ENCODE measurements at regions not wholly inside any gene's neighbourhood (a gene's known extent, or its start where the extent isn't known, plus 50 kb on each side); places are given as distances from the start of the nearest gene placed in this dataset.

DNA sequence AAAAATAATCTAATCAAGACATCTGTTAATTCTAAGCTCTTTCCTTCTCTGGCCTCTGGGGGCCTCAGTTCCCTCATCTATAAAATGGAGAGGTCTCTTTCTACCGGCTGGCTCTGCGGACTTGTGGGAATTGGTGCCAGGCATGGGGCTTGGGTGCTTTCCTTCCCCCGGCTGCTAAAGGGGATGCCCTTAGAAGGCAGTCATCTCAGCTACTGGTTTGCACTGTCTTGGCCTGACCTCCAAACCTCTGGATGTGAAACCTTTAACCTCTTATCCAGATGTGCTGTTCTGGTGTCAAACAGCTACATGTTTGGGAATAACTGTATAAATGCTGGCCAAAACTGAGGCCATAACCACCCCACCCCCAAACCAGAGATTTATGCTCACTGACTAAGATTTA lies 320.0 kb downstream of the RPS24 start:
- no peak for DNase-seq (ENCODE audit: insufficient read length, low spot score)
- no peak for TF ChIP-seq CTCF (IDR thresholded peaks at IDR 0.05; ENCODE audit: insufficient read depth, missing control alignments)
- FAIRE-seq, result no peak

DNA sequence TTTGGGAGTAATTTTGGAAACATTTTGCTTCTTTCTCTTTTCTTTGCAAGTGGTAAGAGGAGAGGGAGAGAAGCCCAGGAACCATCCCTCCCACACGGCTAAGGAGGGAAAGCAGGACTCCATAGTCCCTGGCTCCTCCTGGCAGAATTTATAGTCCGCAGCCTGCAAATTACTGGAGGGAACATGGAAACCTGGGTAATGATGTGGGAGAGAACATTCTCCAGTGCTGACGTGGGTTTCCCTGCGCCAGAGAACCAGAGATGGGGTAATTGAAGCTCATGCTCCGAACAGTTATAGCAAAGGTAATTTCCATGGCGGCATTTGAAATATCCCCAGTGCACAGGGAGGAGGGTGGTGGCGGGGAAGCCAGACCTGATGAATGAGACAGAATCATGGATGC lies 320.4 kb downstream of the RPS24 start:
- DNase-seq (ENCODE audit: insufficient read length, low spot score) (no peak), FAIRE-seq (no peak)
- TF ChIP-seq CTCF (IDR thresholded peaks at IDR 0.05; ENCODE audit: insufficient read depth, missing control alignments), result no peak

DNA sequence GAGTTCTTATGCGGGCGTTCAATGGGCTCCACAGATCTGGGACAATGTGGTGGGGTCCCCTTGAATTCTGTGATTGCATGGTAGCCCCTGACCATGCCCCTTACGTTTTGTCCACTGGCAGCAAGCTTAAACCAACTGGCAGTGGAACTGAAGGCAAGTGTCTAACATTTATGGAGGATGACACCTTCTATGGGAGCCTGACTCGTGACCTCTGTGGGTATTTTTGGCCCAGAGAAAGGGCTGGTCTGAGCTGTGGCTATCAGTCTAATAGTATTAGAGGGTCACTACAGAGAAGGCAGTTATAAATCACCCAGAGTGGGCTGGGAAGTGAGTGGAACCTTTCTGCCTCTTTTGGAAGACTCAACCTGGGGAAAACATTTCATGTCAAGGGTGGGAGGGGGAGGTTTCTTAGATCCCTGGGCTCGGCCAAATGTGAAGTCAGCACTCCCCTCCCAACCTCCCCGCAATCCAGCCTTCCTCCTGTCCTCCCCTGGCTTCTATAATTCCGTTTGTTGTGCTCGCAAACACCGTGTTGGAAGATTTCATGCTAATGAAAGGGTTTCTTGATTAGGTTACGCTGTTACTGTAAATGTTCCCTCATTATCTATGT lies 322.7 kb downstream of the RPS24 start:
- no peak for DNase-seq (ENCODE audit: insufficient read length, low spot score)
- no peak for FAIRE-seq
- no peak for TF ChIP-seq CTCF (IDR thresholded peaks at IDR 0.05; ENCODE audit: insufficient read depth, missing control alignments)

DNA sequence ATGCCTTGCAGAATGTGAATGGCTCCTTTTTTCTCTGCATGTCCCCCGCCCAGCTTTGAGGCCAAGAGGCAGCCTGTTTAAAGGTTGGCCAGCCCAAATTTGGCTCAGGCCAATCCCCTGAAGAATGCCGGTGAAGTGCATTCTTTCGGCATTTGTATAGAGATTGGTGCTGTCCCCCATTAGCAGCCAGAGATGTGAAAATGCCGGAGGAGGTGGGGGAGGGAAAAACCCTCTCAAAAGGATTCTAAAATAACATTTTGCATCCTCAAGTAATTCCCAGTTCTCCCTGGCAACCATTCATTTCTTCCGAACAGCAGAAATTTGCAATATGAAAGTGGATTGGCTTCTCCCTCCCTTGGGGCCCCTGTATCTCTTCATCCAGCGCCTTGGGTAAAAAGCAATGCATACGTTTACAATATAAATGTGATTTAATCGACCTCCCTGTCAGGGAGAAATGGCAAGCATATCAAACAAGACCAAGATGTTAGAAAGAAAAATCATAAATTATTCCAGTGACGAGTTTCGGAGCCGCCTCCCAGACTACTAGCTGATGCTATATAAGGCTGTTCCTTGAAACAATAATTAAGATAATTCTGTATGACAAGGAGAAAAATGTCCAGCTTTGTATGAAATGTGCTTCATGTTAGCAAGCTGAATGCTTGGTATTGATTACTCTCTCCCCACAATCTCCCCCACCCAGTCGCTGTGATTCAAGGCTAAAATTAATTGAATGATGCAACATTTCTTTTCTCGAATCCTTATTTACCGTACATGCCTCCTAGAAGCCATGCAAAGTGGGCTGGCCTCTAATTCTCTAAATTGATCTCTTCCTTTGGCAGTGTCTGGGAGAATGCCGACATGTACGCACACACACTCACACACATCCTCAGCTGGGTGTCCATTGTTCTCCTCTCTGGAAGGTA lies 323.7 kb downstream of the RPS24 start:
- no peak for TF ChIP-seq CTCF (IDR thresholded peaks at IDR 0.05; ENCODE audit: insufficient read depth, missing control alignments)
- DNase-seq (ENCODE audit: insufficient read length, low spot score) (no peak), FAIRE-seq (no peak)

GRCh38 chr10:78358351-78358750 lies 324.7 kb downstream of the RPS24 start:
- no peak for TF ChIP-seq CTCF (IDR thresholded peaks at IDR 0.05; ENCODE audit: insufficient read depth, missing control alignments)
- no peak for FAIRE-seq
- no peak for DNase-seq (ENCODE audit: insufficient read length, low spot score)

- no peak for DNase-seq (ENCODE audit: insufficient read length, low spot score)
- no peak for TF ChIP-seq CTCF (IDR thresholded peaks at IDR 0.05; ENCODE audit: insufficient read depth, missing control alignments)
- no peak for FAIRE-seq
Observed at GRCh38 chr10:78358982-78359381, 325.3 kb downstream of the RPS24 start.

DNA sequence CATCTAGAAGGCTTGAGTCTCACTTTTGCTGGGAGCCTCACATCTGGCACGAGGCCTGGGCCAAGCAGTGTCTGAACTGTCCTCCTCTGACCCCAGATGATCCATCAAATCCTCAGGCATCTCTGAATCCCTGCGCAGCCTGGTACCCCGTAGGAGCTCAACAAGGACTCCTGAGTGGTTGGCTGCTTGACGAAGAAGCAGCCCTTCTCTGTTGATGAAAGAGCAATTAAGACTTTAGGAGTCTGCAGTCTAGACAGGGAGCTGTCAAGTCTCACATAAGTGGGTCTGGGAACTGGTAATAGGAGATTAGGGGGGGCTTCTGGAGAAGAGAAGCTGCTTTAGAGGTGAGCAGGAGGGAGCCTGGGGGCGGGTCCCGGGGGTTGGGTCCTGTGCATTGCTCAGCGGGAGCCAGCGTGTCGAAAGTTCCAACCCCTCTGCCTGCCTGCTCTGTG lies 326.0 kb downstream of the RPS24 start:
- TF ChIP-seq CTCF (IDR thresholded peaks at IDR 0.05; ENCODE audit: insufficient read depth, missing control alignments), result no peak
- no peak for DNase-seq (ENCODE audit: insufficient read length, low spot score)
- peak; percentile 60 for FAIRE-seq

Data from D721Med (cell line).